GM21825 (cell line): ENCODE measurements at regions not wholly inside any gene's neighbourhood (a gene's known extent, or its start where the extent isn't known, plus 50 kb on each side); places are given as distances from the start of the nearest gene placed in this dataset.

Experiments used
- ATAC-seq: cut with Tn5 transposase; IDR thresholded peaks from one replicate; pipeline ENCODE4 v1.9.1; 2021; ENCODE audit warnings: mild to moderate bottlenecking, moderate library complexity; ENCODE audit not compliant: unreplicated experiment

DNA sequence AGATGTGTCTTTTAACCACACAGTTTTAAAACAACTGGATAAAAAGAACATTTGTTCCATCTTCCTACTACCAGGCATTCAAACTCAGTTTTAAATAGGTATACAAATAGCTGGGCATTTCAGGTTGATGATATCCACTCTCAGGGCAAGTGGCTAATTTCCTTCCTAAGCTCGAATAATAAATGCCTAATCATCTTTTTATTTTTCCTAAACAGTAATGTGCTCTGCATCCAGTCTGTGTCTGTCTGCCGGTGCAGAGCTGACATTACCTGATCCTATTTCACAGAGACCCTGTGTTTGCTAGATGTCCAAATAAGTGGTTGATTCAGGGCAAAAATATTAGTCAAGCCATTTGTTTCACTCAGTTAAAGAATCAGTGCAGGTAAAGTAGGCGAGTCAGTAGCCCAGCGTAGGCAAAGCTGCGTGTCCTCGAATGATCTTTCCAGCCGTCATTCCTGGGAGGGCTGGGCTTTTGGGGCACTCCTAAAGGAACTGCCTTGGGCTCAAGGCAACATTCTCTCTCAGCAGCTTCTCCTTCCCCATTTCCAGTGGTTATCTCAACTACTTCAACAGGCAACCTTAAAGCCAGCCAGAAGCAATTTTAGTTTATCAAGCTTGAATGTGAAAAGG, 74.2 kb upstream of the BMP2 start:
- no peak for ATAC-seq

GRCh38 chr20:6692566-6693173, 74.8 kb upstream of the BMP2 start:
- no peak for ATAC-seq

DNA sequence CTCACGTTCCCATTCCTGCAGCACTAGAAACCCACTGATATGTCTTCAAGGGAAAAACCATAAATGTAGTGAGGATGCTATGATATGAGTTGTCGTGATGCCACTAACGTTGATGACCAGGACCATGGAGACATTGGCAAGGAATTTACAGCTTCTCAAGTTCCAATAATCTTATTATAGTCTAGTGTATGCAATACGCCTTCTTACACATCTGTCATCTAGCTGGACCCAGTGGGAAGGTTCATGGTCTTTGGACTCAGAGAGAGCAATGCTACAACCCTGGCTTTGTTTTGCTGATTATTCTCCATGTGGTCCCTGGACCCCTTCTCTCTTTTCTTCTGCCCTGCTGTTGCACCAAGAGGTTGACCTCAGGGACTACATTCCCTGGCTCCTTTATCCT, 76.0 kb upstream of the BMP2 start:
- no peak for ATAC-seq

GRCh38 chr20:6689339-6689973, 78.0 kb upstream of the BMP2 start:
- no peak for ATAC-seq

DNA sequence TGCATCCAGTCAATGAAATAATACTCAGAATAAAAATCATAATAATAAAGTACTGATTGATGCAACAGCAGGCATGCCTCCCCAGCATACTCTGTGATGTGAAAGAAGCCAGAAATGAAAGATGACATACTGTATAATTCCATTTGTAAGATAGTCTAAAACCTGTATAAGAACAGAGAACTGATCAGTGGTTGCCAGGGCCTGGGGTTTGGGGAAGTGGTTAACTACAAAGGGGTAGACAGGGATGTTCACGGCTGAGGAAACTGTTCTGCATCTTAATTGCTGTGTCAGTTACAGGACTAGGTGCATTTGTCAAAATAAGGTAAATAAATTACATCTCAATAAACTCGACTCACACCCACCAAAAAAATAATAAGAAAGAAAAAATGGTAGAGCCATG, 81.3 kb upstream of the BMP2 start:
- no peak for ATAC-seq

GRCh38 chr20:6685626-6686025, 81.9 kb upstream of the BMP2 start:
- no peak for ATAC-seq

- no peak for ATAC-seq
Measured at GRCh38 chr20:6685181-6685582, 82.3 kb upstream of the BMP2 start.

DNA sequence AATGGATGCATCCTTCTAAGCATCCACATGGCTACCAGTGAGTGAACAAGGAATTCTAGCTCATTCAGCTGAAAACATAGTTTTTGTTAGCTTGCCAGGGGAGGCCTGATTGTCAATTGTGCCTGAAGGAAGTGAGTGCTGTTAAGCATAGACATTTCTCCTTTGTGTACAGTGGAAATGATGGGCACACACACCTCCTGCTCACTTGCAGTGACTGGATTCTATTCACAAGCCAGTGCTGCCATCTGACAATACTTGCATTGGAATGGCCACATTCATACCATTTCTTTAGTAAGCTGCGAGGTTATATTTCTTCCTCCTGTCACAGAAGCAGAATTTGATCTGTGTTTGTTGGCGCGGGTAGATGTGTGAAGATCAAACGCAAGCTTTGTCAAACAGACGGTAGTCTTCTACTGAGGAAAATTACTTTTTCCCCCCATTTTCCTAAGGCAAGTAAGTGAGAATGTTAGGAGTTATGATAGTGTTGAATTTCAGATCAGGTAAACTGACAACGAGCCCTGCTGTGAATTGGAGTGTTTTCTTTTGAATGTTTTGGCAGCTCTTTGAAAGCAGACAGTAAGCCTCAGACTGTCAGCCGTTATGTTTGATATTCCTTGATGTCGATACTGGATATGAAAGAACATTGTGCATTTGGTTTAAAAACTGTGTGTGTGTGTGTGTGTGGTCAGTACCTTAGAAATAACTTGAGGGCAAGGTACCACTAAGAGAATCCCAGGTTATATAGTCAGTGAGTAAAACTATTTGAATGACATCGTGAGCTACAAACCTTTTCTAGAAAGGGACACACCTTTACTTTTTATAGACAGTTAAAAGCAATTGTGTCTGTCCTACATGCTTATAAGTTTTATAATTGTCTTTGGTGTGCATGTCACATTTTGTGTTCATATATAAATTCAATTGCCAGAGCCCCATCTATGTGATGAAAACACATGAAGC, 84.2 kb upstream of the BMP2 start:
- no peak for ATAC-seq

DNA sequence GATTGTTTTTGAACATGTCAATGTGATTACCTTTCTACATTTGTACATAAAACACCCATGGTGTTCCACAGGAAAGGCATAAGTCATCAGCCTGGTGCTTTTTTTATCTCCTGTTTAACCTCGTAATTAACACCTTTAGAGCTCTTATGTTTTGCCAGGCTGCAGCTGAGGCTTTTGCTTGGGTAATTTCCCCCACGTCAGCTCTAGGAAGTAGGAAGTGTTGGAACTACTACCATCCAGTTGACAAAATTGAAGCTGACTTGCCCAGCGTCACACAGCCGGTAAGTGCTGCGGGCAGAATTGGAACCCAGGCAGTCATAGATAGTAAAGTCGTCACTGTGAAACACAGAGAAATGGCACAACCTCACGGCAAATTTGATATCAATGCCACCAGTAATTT, 86.6 kb upstream of the BMP2 start:
- no peak for ATAC-seq

DNA sequence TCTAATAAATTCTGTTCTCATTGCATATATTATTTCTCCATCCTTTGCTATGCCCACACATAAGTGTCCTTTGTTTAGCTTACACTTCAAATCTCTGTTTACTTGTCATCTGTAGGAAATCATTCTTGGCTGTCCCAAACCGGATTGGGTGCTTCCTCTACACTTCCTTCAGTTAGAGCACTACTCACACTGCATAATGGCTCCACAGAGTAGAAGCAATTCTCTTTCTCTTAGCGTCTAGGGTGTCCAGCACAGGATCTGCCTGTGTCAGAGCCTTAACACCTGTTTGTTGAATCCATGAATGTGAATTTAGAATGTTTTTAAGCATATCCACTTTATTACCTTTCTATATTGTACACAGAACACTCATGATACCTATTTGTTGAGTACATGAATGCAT, 87.0 kb upstream of the BMP2 start:
- ATAC-seq = no peak

DNA sequence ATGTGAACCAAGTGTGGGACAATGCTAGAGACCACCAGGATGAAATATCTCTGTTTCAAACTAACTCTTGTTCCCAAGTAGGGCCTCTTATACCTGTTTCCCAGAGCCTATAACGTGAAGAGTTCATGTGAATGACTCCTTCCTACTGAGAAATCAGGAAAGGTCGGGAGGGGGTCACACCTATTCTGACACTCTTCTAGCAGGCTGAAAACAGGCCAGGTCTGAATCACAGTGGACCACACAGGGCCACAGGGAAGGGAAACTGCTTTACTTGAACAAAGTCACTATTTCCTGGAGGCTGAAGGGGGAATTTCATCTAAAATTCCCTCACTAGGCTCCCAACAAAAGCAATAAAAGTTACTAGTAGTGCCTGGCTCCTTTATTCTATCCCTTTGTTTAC, 88.4 kb upstream of the BMP2 start:
- no peak for ATAC-seq

GRCh38 chr20:6678101-6678500, 89.4 kb upstream of the BMP2 start:
- ATAC-seq = no peak

DNA sequence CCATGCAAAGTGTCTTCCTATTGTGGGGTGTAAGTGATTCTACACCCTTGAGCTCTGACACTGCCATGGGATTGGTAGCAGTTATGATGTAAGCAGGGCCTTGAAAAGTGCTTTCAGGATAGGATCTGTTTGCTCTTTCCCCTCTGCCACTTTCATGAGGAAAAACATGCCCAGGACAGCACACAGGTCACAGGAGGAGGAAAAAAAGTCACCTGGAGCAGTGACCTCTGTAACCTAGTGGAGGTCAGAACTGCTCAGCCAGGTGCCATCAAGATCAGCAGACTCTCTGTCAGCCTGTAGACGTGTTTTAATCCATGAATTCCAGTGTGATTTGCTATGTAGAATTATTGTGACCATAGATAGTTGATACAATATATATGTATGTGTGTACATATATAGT, 92.7 kb upstream of the BMP2 start:
- no peak for ATAC-seq

- no peak for ATAC-seq
Measured at GRCh38 chr20:6673071-6673470, 94.4 kb upstream of the BMP2 start.

GRCh38 chr20:6671829-6672228, 95.7 kb upstream of the BMP2 start:
- no peak for ATAC-seq

DNA sequence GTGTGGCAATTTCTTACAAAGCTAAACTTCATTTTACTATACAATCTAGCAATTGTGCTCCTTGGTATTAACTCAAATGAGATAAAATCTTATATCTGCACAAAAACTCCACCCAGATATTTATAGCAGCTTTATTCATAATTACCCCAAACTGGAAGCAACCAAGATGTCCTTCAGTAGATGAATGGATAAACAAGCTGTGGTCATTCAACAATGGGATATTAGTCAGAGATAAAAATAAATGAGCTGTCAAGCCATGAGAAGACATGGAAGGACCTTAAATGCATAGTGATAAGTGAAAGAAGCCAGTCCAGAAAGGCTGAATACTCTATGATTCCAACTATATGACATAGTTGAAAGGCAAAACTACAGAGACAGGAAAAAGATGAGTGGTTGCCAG, 98.9 kb upstream of the BMP2 start:
- ATAC-seq = no peak

- ATAC-seq = no peak
Measured at GRCh38 chr20:6665621-6666355, 101.7 kb upstream of the BMP2 start.

GRCh38 chr20:6665161-6665560, 102.3 kb upstream of the BMP2 start:
- no peak for ATAC-seq

- no peak for ATAC-seq
Measured at GRCh38 chr20:6664574-6664973, 102.9 kb upstream of the BMP2 start.

DNA sequence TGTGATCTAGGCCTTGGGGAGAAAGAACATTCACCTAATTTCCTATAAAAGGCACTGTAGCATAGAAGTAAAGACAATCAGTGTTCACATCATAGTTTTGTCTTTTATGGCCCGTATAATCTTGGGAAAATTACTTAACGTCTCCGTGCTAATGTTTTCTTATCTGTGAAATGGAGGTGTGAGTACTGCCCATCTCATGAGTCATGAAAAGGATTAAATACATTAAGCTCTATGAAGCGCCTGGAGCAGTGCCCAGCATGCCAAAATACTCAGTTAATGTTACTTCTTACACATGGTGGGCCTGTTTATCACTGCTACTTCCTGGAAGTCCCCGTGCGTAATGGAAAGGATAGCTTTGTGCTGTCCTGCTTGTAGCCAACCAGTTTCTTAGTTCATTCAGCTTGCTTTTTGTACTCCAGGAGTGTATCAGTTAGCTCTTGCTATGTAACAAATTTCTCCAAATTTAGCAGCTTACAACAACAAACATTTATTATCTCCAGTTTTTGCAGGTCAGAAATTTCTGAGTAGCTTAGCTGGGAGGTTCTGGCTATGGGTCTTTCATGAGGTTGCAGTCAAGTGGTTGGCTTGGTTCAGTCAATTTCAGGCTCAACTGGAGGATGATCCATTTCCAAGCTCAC, 103.6 kb upstream of the BMP2 start:
- ATAC-seq = no peak
